NOMO-1 (cell line): ENCODE measurements at regions not wholly inside any gene's neighbourhood (a gene's known extent, or its start where the extent isn't known, plus 50 kb on each side); places are given as distances from the start of the nearest gene placed in this dataset.
"Not testable (repeated sequence)": the region's sequence is repeated elsewhere in the genome, so short reads cannot be mapped to it uniquely, and the experiment has no call there.

Experiments used
- DNase-seq, 2 experiments: peaks; one replicate each; lab custom pipeline; 2025; ENCODE audit not compliant: unreplicated experiment in 2 of 2; lab: John Stamatoyannopoulos, UW

DNA sequence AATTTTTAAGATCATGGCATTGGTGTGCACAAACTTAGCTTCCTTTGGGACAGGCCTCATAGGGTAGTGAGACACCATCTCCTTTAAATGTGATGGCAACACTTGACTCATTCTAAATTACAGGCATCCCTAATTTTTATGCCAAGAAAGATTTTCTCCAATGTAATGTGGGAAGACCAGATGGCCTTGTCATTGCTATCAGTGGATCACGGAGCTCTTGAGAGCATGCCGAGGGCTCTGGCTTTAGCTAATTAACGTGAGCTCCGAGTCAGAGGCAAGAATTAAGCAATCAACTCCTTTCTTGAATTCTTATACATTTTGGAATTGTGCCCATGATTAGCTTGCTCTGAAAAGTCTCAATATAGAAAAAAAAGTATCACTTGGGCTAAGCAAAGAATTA lies 215.8 kb downstream of the LRRC70 start:
- no peak for DNase-seq

DNA sequence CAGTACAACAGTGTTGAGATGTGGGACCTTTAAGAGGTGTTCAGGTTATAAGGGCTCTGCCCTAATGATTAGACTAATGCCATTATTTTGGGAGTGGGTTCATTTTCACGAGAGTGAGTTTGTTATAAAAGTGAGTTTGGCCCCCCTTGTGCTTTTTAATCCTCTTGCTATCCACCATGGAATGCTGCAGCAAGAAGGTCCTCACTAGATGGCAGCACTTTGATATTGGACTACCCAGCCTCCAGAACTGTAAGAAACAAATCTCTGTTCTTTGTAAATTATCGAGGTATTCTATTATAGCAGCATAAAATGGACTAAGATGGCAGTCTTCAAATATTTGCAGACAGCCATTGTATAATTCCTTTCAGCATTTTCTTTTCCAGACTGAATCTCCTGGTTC lies 212.4 kb downstream of the LRRC70 start:
- DNase-seq: no peak

DNA sequence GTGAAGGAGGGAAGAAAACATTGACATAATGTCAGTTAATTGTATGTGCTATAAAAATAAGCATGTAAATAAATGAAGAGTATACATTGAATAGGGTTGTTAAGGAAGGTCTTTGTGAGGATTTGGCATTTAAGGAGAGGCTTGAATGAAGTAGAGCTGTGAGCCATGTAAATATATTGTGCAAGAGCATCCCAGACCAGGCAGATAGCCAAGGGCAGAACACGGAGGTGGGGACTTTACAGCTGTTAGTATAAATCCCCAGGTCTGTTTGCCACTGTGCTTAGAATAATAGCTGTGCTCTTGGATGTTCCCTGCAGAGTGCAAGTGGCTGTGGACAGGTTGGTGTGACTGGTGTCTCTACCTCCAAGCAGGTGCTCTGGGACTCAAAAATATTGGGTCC lies 211.7 kb downstream of the LRRC70 start:
- DNase-seq: no peak

DNA sequence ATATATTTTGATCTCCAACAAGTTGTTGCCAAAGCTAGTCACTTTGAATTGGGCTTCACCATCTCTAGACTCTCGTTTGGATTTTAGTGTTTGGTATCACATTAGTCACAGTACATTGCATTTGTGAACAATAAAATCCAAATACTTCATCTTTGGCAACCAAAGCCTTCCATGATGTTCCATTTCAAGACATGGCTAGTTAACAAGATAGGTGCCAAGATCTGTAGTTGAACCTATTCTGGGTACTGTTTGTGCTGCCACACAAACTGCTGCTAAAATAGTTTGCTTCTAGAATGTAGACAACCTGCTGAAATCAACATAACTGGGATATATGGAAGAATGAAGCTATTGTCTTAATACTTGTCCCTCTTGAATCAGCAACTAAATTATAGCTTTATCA lies 207.5 kb downstream of the LRRC70 start:
- DNase-seq: no peak

DNA sequence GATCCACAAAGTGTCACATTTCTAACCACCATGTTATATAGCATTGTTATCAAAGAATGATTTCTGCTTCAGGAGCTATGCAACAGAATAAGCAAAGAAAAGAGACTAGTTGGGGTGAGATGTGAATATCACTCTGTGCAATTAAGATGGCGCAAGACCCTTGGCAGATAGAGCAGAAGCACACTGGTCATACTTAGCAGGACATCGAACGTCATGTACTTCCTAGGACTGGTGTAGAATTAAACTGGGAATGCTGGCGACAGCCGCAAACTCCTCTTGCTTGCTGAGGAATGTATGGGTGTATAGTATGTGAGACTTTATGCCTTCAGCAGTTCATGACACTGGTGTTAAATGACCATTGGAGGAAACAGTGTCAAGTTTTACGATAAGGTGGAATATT lies 207.0 kb downstream of the LRRC70 start:
- DNase-seq: no peak

DNA sequence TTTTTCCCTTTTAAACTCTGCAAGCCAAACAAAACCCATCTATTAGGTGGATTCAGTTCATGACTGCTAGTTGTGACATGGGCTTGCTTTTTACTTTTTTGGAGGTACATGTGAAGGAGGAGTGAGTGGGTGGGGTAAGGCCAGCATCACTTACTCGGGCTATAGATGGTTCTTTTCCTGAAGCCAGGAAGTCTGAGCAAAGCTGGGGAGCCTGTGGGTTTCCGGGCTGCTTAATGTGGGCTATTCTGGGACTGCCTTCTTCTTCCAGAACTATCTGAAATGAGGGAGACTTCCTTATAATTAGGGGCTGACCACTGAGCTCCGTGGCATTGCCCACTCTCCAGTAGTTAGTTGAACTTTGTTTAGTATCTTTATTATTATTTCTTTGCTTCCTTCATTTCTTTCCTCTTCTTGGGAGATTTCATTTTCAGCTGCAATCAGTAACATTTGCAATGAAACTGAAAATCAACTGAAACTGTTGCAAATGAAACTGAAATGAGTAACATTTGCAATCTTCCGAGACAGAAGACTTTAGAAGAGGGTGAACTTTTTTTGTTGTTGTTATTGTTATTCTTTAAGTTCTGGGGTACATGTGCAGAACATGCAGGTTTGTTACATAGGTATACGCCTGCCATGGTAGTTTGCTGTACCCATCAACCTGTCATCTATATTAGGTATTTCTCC lies 204.9 kb downstream of the LRRC70 start:
- DNase-seq: no peak

DNA sequence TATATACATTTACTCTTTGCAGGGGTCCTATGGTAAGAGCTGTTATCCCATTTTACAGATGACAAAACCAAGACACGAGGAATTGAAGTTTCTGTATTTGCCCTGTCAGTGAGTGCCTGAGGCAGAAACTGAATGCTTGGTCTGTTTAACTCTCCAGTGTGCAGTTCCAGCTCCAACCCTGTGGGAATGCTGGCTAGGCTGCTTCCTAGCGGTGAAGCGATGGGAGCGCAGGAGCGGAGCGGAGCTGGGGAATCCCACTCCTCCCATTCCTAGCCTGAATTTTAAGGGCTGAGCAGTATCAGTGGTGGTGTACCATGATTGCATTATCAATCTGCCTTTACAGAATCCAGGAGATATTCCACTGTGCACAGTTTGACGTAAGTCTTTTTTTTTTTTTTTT lies 202.3 kb downstream of the LRRC70 start:
- DNase-seq: no peak

DNA sequence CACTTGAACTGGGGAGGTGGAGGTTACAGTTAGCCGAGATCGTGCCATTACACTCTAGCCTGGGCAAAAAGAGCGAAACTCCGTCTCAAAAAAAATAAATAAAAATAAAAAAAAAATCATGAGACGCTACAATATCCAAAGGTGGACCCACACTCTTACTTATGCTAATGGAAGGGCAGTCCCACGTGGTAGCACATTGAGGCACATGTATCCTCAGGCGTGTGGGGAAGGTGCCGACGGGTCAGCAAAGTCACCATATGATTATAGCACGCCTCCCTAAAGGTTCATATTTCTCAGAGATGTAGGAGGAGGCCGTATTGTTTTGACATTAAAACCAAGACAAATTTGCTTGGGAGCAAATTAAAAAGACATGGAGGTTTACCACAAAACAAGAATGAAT lies 201.6 kb downstream of the LRRC70 start:
- no peak for DNase-seq

DNA sequence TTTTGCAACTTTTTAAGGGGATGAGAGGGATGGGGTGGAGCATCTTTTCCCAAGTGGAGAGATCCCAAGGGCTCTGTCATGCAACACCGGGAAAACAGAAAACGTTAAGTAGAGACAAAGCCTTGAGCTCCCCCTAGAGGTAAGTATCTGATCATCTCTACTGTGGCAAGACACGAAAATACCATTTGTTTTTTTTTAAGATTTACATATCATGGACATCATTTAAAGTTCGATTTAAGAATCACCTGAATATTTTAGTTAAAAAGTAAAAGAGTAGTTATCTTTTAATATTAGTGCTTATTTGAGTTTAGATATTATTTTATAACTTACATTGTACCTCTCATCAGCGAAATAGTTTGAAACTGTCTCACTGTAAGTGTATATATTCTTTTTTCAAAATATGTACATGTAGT lies 200.4 kb downstream of the LRRC70 start:
- peak in 1 of 2 experiments; percentile 57 for DNase-seq

DNA sequence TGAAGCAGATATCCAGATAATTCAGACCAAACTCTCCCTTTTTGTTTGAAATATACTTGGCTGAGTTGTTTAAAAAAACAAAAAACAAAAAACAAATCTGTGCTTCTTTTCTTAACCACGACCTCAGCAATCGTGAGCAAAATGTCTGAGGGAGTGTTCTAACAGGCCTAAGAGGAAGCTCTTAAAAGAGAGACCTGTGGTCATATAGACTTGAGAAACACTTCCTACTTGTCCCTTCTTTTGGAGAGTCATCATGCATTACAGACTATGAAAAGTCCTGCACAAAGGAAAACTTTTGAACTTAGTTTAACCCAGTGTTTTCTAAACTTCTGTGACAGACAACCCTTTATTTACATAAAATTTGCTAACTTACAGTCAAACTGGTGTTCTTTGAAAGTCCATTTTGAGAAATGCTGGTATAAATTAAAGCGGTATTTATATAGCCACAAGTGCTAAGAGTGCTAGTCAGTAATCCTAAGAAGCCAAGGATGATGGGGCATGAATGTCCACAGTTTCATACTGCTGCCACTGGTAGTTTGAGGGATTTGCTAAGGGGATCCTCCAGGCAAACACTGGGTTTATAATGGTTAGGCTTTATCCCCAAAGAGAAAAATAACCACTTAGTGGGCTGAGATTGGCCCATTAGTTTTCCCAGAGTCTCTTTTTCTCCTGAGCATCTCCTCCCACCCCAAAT lies 199.8 kb downstream of the LRRC70 start:
- peak; percentile 46 to 88 for DNase-seq

DNA sequence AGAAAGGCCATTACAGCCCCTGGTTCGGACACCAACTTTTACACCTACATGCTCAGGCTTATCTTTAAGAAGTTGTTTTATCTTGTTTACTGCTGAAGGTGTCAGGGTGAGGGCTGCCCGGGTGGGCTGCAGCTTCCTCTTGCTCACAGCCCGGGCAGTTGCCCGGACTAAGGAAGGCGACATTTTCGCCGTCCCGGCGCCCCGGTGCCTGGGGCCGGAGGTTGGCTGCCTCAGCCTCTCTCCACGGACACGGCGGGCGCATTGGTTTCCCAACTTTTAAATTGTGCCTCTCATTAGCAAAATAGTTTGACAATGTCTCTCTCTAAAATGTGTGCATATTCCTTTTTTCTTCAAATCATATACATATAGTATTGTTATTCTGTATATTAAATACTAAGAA lies 198.5 kb downstream of the LRRC70 start:
- DNase-seq: not testable (repeated sequence)

DNA sequence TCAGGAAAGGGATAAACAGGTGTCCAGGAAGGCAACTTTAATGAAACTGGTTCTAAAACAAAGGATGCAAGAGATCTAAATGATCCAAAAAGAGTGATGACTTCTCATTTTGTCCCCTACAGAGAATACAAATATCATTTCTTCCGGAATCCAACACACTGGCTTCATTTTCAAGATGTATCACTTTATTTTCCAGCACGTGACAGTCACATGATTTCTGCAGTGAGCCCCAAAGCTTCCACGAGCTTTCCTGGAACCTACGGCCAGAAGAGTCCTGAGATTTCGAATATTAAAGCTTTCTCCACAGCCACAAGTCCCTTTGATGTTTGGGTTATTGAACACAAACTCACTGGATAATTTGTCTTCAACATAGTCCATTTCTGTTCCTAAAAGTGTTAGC lies 198.0 kb downstream of the LRRC70 start:
- DNase-seq: not testable (repeated sequence)

DNA sequence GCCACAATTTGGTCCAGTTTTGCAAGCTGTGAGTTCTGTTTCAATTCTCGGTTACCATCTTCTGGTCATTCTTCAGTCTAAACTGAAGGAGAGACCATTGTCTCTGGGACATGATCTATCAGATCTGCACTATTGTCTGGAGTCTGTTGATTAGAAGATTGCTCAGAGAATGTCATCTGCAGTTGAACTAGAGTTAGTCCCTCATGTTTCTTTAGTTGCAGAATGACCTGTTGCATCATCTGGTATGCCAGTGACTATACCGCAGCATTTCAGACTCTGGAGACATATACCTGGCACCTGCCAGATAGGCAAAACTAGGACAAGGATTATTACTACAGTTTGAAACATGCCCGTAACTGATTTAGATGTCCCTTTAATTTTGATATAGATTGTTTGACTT lies 194.8 kb downstream of the LRRC70 start:
- DNase-seq: no peak

DNA sequence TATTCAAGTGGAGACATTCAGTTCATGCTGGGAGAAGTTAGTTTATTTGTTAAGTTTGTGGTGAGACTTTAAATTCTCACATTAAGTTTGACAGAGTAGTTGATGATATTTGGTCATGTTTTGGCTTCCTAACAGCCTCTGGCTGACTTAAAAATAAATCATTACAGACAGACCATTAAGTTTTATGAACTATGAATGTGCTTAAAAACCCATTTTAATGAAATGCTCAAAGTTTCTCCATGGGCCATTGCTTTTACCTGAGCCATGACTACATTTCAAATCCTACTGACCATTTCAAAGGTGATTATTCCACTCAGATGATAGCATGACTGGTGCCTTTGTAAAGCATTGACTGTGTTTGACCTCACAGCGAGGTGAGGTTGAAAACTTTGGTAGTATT lies 192.7 kb downstream of the LRRC70 start:
- DNase-seq: no peak

DNA sequence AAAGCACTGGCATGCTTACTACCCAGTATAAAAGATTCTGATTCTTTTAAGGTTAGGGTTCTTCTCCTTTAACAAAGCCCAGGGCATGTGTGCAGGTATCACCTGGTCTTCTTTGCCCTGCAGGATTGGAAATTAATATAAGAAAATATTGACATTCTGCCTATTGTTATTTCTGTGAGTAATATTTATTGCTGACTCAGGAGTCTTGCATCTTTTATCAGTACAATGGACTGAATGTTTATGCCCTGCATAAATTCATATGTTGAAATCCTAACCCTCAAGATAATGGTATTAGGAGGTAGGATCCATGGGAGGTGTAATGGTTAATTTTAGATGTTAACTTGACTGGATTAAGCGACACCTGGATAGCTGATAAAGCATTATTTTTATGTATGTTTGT lies 189.0 kb downstream of the LRRC70 start:
- no peak for DNase-seq

DNA sequence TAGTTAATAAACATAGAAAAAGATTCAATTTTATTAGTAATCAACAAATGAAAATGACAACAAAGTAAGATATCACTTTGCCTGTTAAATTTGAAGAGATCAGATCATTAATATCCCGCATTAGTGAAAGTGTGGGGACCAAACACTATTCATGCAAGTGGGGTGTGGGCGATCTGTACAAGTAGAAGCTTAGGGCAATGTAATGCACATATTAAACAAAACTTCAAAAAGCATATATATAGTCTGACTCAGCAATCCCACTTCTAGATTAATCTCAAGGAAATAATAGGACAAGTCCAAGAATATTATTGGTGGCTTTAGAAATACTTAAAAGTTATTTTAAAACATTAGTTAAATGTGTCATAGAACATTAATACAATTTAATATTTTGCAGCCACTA lies 188.5 kb downstream of the LRRC70 start:
- DNase-seq: no peak

DNA sequence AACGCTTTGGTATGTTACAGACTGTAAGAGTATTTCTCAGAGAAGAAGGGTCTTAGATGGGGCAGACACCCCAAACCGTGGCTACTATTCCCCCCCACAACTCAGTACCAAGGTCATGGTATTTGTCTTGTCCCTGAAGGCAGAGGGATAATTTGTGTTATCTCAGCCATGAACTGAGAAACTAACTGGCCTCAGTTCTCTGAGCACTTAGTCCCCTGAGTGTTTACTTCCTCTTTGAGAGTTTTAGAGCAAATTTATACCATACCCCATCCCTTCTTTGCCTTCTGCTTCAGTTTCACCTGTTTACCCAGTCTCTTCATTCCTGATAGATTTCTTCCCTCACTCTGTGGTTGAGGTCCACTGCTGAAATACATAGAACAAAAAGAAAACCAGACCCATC lies 183.9 kb downstream of the LRRC70 start:
- no peak for DNase-seq

DNA sequence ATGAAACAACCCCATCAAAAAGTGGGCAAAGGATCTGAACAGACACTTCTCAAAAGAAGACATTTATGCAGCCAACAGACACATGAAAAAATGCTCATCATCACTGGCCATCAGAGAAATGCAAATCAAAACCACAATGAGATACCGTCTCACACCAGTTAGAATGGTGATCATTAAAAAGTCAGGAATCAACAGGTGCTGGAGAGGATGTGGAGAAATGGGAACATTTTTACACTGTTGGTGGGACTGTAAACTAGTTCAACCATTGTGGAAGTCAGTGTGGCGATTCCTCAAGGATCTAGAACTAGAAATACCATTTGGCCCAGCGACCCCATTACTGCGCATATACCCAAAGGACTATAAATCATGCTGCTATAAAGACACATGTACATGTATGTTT lies 179.1 kb downstream of the LRRC70 start:
- not testable (repeated sequence) for DNase-seq

DNA sequence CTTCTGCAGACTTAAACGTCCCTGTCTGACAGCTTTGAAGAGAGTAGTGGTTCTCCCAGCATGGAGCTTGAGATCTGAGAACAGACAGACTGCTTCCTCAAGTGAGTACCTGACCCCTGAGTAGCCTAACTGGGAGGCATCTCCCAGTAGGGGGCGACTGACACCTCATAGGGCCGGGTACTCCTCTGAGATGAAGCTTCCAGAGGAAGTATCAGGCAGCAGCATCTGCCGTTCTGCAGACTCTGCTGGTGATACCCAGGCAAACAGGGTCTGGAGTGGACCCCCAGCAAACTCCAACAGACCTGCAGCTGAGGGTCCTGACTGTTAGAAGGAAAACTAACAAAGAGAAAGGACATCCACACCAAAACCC lies 174.4 kb downstream of the LRRC70 start:
- DNase-seq: not testable (repeated sequence)

DNA sequence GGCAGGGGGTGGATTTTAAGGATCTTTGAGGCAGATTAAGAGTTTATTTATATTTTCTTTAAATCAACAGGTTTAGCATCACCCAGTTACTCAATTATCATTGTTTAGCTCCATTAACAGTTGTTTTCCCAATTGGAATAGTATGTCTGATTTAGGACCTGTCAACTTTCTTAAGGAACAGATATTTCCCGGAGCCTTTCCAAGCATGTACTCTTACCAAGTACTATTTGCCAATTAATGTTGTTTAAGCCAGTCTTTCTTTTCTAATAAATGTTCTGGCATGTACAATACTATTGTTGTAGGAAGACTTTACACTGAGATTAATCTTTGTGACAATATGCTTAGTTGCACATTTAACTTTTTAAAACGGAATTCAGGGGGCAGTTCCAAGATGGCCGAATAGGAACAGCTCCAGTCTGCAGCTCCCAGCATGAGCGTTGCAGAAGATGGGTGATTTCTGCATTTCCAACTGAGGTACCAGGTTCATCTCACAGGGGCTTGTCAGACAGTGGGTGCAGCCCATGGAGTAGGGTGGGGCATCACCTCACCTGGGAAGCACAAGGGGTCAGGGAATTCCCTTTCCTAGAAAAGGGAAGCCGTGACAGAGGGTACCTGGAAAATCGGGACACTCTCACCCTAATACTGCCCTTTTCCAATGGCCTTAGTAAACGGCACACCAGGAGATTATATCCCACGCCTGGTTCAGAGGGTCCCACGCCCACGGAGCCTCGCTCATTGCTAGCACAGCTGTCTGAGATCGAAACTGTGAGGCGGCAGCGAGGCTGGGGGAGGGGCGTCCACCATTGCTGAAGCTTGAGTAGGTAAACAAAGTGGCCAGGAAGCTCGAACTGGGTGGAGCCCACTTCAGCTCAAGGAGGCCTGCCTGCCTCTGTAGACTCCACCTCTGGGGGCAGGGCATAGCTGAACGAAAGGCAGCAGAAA lies 173.7 kb downstream of the LRRC70 start:
- DNase-seq: not testable (repeated sequence)

DNA sequence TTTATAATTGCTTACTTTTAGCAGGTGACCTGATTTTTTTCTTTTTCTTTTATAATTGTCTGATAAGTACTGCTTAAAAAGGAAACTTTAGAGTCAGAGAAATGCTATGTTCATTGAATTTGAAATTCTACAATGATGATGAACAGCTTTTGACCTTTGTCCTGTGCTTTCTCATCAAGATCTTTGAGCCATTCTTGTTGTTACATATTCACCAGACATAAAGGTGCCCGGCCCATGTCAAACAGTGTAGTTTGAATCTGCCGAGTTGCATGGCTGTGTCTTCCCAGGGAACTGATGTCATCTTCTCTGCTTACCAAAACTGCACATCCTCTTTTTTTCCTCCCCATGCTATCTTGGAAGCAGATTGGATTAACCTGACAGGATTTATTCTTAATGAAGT lies 163.6 kb downstream of the LRRC70 start:
- no peak for DNase-seq

DNA sequence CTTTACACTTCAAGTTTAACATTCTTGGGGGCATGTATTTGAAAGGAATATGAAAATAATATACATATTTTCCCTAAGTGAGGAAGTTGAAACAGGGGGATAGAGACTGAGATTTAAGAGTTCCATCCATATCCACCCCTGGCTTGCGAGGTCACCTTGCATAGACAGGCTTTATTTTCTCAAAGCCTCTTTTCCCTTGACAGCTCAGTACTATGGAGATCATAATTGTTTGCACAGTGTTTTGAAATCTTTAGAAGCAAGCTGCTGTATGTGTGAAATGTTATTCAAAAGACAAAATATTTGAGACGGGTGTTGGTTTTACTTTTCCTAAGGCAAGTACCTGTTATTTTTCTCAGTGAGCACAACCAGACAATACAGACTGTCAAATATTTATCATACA lies 163.1 kb downstream of the LRRC70 start:
- DNase-seq: no peak
